ENCODE measurements at regions not wholly inside any gene's neighbourhood (a gene's known extent, or its start where the extent isn't known, plus 50 kb on each side); places are given as distances from the start of the nearest gene placed in this dataset.

DNA sequence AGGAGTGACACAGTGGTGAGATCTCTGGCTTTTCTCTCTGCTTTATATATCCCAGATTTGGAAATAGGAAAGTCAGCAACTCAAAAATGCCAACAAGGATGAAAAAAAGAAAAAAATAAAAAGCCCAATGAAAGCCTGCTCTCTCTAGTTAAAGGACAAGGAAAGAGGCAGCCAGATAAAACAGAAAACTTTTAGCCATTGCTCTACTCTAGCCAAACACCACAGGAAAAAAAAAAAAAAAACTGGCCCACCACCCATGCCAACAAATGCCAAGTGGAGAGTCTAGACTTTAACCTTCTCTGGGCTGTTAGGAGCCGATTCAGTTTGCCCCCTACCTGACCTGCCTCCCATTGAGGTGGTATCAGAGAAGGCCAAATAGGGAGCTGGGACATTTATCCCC, 222.3 kb upstream of the TMTC1 start:
- ChIA-PET POLR2A (no interaction called here), CTCF (no interaction called here)
- TF ChIP-seq, protein P1, sequence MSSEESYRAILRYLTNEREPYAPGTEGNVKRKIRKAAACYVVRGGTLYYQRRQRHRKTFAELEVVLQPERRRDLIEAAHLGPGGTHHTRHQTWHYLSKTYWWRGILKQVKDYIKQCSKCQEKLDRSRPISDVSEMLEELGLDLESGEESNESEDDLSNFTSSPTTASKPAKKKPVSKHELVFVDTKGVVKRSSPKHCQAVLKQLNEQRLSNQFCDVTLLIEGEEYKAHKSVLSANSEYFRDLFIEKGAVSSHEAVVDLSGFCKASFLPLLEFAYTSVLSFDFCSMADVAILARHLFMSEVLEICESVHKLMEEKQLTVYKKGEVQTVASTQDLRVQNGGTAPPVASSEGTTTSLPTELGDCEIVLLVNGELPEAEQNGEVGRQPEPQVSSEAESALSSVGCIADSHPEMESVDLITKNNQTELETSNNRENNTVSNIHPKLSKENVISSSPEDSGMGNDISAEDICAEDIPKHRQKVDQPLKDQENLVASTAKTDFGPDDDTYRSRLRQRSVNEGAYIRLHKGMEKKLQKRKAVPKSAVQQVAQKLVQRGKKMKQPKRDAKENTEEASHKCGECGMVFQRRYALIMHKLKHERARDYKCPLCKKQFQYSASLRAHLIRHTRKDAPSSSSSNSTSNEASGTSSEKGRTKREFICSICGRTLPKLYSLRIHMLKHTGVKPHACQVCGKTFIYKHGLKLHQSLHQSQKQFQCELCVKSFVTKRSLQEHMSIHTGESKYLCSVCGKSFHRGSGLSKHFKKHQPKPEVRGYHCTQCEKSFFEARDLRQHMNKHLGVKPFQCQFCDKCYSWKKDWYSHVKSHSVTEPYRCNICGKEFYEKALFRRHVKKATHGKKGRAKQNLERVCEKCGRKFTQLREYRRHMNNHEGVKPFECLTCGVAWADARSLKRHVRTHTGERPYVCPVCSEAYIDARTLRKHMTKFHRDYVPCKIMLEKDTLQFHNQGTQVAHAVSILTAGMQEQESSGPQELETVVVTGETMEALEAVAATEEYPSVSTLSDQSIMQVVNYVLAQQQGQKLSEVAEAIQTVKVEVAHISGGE (tag by site-specific recombination; conservative IDR thresholded peaks at IDR 0.05; ENCODE audit: low read depth) = no peak
- Histone ChIP-seq H3K9me3 (ENCODE audit: control insufficient read depth, insufficient read depth, low read depth, low read length) (no peaks in the 10 kb centered on the region), H3K27ac (ENCODE audit: extremely low read depth, low read depth, low read length) (no peak overlapping the region), H3K4me1 (ENCODE audit: control insufficient read depth, insufficient read depth, low read length) (peaks cover 2% of the 10 kb centered on the region; the same call in 1 of the 2 replicates), H3K4me3 (ENCODE audit: low read depth, low read length) (no peak overlapping the region), H3K36me3 (ENCODE audit: control insufficient read depth in 2 of 2, insufficient read depth in 1 of 2, low read length in 2 of 2) (no peaks in the 10 kb centered on the region)

DNA sequence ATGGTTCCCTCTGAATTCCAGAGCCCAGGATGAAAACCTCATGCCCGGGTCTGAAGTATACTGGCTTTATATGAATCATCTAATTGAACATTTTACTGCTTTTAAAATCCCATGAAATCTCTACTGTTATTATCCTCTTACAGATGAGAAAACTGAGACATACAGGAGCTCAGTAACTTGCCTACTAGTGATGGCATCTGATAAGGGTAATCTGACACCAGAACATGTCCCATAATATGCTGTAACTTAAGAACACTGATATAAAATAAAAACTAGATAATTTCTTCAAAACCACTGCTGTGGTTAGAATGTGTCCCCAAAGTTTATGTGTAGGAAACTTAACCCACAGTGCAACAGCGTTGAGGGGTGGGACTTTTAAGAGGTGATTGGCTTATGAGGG, 219.6 kb upstream of the TMTC1 start:
- H3K27ac ChIP-seq (ENCODE audit: extremely low read depth, low read depth, low read length) = no peak overlapping the region
- H3K4me1 ChIP-seq (ENCODE audit: control insufficient read depth, insufficient read depth, low read length) = peaks cover 2% of the 10 kb centered on the region; the same call in 1 of the 2 replicates
- POLR2A ChIA-PET = no interaction called here
- no peak overlapping the region for H3K4me3 ChIP-seq (ENCODE audit: low read depth, low read length)
- no peaks in the 10 kb centered on the region for H3K36me3 ChIP-seq (ENCODE audit: control insufficient read depth in 2 of 2, insufficient read depth in 1 of 2, low read length in 2 of 2)
- CTCF ChIA-PET = interaction anchor here (0.5 to 0.7 kb wide), 3 partner anchors 12 to 456 kb away, joined by 3 to 4 read pairs (median 3); no protein-coding TSS in a partner anchor
- no peaks in the 10 kb centered on the region for H3K9me3 ChIP-seq (ENCODE audit: control insufficient read depth, insufficient read depth, low read depth, low read length)
- no peak for TF ChIP-seq IKZF3 (tag by site-specific recombination; IDR thresholded peaks at IDR 0.05)
- TF ChIP-seq ZNF843 (tag by site-specific recombination; IDR thresholded peaks at IDR 0.05) = peak; percentile 49; the same call in 1 of the 2 replicates
- TF ChIP-seq, protein P2, sequence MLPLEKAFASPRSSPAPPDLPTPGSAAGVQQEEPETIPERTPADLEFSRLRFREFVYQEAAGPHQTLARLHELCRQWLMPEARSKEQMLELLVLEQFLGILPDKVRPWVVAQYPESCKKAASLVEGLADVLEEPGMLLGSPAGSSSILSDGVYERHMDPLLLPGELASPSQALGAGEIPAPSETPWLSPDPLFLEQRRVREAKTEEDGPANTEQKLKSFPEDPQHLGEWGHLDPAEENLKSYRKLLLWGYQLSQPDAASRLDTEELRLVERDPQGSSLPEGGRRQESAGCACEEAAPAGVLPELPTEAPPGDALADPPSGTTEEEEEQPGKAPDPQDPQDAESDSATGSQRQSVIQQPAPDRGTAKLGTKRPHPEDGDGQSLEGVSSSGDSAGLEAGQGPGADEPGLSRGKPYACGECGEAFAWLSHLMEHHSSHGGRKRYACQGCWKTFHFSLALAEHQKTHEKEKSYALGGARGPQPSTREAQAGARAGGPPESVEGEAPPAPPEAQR (tag by site-specific recombination; IDR thresholded peaks at IDR 0.05) = no peak
- TF ChIP-seq ZNF416 (tag by site-specific recombination; IDR thresholded peaks at IDR 0.05) = no peak
- TF ChIP-seq, protein P1 (tag by site-specific recombination; conservative IDR thresholded peaks at IDR 0.05; ENCODE audit: low read depth) = no peak
- no peak for TF ChIP-seq ZNF610 (tag by site-specific recombination; IDR thresholded peaks at IDR 0.05; ENCODE audit: borderline replicate concordance)
- TF ChIP-seq, protein P3, sequence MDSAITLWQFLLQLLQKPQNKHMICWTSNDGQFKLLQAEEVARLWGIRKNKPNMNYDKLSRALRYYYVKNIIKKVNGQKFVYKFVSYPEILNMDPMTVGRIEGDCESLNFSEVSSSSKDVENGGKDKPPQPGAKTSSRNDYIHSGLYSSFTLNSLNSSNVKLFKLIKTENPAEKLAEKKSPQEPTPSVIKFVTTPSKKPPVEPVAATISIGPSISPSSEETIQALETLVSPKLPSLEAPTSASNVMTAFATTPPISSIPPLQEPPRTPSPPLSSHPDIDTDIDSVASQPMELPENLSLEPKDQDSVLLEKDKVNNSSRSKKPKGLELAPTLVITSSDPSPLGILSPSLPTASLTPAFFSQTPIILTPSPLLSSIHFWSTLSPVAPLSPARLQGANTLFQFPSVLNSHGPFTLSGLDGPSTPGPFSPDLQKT (IDR thresholded peaks at IDR 0.05; ENCODE audit: borderline replicate concordance, low read depth, low read length) = no peak
- TF ChIP-seq ZNF19 (tag by site-specific recombination; IDR thresholded peaks at IDR 0.05; ENCODE audit: low read depth) = no peak
- TF ChIP-seq GLIS2 (tag by site-specific recombination; IDR thresholded peaks at IDR 0.05) = no peak
- no peak for TF ChIP-seq ZNF768 (tag by site-specific recombination; IDR thresholded peaks at IDR 0.05)
- TF ChIP-seq ZNF354C (tag by site-specific recombination; IDR thresholded peaks at IDR 0.05; ENCODE audit: borderline replicate concordance, low read depth) = no peak
- TF ChIP-seq HOXC10 (CRISPR knock-in tag; IDR thresholded peaks at IDR 0.05) = no peak
- TF ChIP-seq ZNF24 (tag by site-specific recombination; IDR thresholded peaks at IDR 0.05) = no peak
- no peak for TF ChIP-seq ZNF837 (tag by site-specific recombination; IDR thresholded peaks at IDR 0.05)
- TF ChIP-seq, protein P4, sequence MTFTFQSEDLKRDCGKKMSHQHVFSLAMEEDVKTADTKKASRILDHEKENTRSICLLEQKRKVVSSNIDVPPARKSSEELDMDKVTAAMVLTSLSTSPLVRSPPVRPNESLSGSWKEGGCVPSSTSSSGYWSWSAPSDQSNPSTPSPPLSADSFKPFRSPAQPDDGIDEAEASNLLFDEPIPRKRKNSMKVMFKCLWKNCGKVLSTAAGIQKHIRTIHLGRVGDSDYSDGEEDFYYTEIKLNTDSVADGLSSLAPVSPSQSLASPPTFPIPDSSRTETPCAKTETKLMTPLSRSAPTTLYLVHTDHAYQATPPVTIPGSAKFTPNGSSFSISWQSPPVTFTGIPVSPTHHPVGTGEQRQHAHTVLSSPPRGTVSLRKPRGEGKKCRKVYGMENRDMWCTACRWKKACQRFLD (tag by site-specific recombination; IDR thresholded peaks at IDR 0.05) = no peak
- peak; percentile 69 for TF ChIP-seq OSR2 (tag by site-specific recombination; IDR thresholded peaks at IDR 0.05)
- TF ChIP-seq ZNF571 (tag by site-specific recombination; IDR thresholded peaks at IDR 0.05) = no peak
- no peak for TF ChIP-seq GLI2 (tag by site-specific recombination; IDR thresholded peaks at IDR 0.05; ENCODE audit: borderline replicate concordance, low read depth)
- 0 out of 2 replicates have a peak, but pooled peaks have one; percentile 19 for TF ChIP-seq ZXDB (tag by site-specific recombination; IDR thresholded peaks at IDR 0.05)
- TF ChIP-seq, protein P5, sequence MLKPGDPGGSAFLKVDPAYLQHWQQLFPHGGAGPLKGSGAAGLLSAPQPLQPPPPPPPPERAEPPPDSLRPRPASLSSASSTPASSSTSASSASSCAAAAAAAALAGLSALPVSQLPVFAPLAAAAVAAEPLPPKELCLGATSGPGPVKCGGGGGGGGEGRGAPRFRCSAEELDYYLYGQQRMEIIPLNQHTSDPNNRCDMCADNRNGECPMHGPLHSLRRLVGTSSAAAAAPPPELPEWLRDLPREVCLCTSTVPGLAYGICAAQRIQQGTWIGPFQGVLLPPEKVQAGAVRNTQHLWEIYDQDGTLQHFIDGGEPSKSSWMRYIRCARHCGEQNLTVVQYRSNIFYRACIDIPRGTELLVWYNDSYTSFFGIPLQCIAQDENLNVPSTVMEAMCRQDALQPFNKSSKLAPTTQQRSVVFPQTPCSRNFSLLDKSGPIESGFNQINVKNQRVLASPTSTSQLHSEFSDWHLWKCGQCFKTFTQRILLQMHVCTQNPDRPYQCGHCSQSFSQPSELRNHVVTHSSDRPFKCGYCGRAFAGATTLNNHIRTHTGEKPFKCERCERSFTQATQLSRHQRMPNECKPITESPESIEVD (tag by site-specific recombination; IDR thresholded peaks at IDR 0.05) = peak; percentile 52
- TF ChIP-seq OVOL3 (tag by site-specific recombination; IDR thresholded peaks at IDR 0.05) = no peak
- 0 out of 2 replicates have a peak, but pooled peaks have one; percentile 45 for TF ChIP-seq ZNF549 (tag by site-specific recombination; IDR thresholded peaks at IDR 0.05)
- TF ChIP-seq ZNF701 (tag by site-specific recombination; IDR thresholded peaks at IDR 0.05) = no peak

Data from HEK293 (cell line).